ENCODE measurements at regions not wholly inside any gene's neighbourhood (a gene's known extent, or its start where the extent isn't known, plus 50 kb on each side); places are given as distances from the start of the nearest gene placed in this dataset.

DNA sequence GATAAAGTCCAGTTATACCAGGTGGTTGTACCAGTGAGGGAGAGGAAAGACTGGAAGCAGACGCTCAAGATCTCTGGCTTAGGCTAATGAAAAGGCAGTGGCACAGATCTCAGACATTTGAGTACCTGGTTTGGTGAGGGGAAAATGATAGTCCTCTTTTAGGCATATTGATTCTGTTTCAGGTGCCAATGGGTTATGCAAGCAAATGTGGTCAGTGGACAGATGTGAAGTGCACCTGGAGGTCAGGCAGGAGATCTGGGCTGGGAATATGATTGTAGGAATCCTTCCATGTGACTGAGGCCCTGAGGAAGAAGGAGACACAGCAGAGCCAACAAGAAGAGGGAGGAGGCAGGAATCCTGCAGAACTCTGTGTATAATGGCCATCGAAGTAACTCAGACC lies 63.7 kb upstream of the SMARCA2 start:
- TF ChIP-seq ZBTB7A (IDR thresholded peaks at IDR 0.05; ENCODE audit: low read depth) (no peak), CREB1 (IDR thresholded peaks at IDR 0.05; ENCODE audit: low read depth) (no peak), NFIC (IDR thresholded peaks at IDR 0.05) (no peak), EGR1 (IDR thresholded peaks at IDR 0.05) (no peak), CEBPB (IDR thresholded peaks at IDR 0.05) (no peak), TAF1 (IDR thresholded peaks at IDR 0.05; ENCODE audit: low read depth) (no peak), EP300 (IDR thresholded peaks at IDR 0.05; ENCODE audit: borderline replicate concordance) (no peak), TEAD4 (IDR thresholded peaks at IDR 0.05) (no peak), YY1 (IDR thresholded peaks at IDR 0.05; ENCODE audit: low read depth) (no peak), TCF12 (IDR thresholded peaks at IDR 0.05; ENCODE audit: low read depth) (no peak), FOXM1 (IDR thresholded peaks at IDR 0.05; ENCODE audit: borderline replicate concordance, low read depth) (no peak)
- TF ChIP-seq, protein P1, sequence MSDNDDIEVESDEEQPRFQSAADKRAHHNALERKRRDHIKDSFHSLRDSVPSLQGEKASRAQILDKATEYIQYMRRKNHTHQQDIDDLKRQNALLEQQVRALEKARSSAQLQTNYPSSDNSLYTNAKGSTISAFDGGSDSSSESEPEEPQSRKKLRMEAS (IDR thresholded peaks at IDR 0.05) = no peak
- TF ChIP-seq, protein P2, sequence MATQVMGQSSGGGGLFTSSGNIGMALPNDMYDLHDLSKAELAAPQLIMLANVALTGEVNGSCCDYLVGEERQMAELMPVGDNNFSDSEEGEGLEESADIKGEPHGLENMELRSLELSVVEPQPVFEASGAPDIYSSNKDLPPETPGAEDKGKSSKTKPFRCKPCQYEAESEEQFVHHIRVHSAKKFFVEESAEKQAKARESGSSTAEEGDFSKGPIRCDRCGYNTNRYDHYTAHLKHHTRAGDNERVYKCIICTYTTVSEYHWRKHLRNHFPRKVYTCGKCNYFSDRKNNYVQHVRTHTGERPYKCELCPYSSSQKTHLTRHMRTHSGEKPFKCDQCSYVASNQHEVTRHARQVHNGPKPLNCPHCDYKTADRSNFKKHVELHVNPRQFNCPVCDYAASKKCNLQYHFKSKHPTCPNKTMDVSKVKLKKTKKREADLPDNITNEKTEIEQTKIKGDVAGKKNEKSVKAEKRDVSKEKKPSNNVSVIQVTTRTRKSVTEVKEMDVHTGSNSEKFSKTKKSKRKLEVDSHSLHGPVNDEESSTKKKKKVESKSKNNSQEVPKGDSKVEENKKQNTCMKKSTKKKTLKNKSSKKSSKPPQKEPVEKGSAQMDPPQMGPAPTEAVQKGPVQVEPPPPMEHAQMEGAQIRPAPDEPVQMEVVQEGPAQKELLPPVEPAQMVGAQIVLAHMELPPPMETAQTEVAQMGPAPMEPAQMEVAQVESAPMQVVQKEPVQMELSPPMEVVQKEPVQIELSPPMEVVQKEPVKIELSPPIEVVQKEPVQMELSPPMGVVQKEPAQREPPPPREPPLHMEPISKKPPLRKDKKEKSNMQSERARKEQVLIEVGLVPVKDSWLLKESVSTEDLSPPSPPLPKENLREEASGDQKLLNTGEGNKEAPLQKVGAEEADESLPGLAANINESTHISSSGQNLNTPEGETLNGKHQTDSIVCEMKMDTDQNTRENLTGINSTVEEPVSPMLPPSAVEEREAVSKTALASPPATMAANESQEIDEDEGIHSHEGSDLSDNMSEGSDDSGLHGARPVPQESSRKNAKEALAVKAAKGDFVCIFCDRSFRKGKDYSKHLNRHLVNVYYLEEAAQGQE (IDR thresholded peaks at IDR 0.05; ENCODE audit: low read depth) = no peak

DNA sequence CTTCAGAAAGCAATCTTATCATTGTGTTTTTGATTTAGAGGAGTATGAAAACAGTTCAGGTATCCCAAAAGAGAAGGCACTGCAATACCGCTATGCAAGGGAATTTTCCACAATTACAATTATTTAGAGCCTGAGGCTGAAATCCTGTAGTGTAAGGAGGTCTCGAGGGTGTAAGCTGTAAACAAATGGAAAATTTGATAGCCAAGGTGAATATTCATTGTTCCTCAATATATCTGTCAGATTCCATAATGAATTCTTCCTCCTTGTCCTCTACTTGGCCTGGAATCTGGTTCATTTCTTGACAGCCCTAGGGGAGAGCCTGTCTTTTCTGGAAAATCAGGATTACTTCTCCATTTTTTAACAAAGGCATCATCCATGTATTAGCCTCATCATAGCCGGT lies 63.1 kb upstream of the SMARCA2 start:
- TF ChIP-seq FOXM1 (IDR thresholded peaks at IDR 0.05; ENCODE audit: borderline replicate concordance, low read depth) (no peak), YY1 (IDR thresholded peaks at IDR 0.05; ENCODE audit: low read depth) (no peak), EP300 (IDR thresholded peaks at IDR 0.05; ENCODE audit: borderline replicate concordance) (no peak), NFIC (IDR thresholded peaks at IDR 0.05) (no peak), CREB1 (IDR thresholded peaks at IDR 0.05; ENCODE audit: low read depth) (no peak), CEBPB (IDR thresholded peaks at IDR 0.05) (no peak), TCF12 (IDR thresholded peaks at IDR 0.05; ENCODE audit: low read depth) (no peak), RAD21 (IDR thresholded peaks at IDR 0.05; ENCODE audit: low read depth) (no peak)
- TF ChIP-seq, protein P2 (IDR thresholded peaks at IDR 0.05; ENCODE audit: low read depth) = no peak
- TF ChIP-seq, protein P1 (IDR thresholded peaks at IDR 0.05) = no peak

DNA sequence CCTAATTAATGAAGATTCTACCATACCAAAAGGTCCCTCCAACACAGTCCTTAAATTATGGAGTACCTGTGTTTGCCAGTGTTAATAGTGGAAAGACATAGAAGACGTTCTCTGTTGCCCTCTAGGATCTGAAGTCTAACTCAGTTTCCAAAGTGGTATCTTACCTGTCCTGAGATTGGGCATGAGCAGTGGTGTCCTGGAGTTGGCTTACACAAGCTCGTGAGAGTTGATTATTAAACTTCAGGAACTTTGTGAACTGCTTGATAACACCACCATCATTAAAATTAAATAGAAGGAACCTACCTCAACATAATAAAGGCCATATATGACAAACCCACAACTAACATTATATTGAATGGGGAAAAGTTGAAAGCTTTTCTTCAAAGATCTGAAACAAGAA lies 60.9 kb upstream of the SMARCA2 start:
- TF ChIP-seq EP300 (IDR thresholded peaks at IDR 0.05; ENCODE audit: borderline replicate concordance) (no peak), EGR1 (IDR thresholded peaks at IDR 0.05) (no peak), FOXM1 (IDR thresholded peaks at IDR 0.05; ENCODE audit: borderline replicate concordance, low read depth) (no peak), ZBTB7A (IDR thresholded peaks at IDR 0.05; ENCODE audit: low read depth) (no peak), TCF12 (IDR thresholded peaks at IDR 0.05; ENCODE audit: low read depth) (no peak), RAD21 (IDR thresholded peaks at IDR 0.05; ENCODE audit: low read depth) (no peak), CREB1 (IDR thresholded peaks at IDR 0.05; ENCODE audit: low read depth) (no peak), CEBPB (IDR thresholded peaks at IDR 0.05) (no peak), TAF1 (IDR thresholded peaks at IDR 0.05; ENCODE audit: low read depth) (no peak)
- TF ChIP-seq, protein P2 (IDR thresholded peaks at IDR 0.05; ENCODE audit: low read depth) = no peak
- TF ChIP-seq, protein P3, sequence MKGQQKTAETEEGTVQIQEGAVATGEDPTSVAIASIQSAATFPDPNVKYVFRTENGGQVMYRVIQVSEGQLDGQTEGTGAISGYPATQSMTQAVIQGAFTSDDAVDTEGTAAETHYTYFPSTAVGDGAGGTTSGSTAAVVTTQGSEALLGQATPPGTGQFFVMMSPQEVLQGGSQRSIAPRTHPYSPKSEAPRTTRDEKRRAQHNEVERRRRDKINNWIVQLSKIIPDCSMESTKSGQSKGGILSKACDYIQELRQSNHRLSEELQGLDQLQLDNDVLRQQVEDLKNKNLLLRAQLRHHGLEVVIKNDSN (IDR thresholded peaks at IDR 0.05) = no peak

DNA sequence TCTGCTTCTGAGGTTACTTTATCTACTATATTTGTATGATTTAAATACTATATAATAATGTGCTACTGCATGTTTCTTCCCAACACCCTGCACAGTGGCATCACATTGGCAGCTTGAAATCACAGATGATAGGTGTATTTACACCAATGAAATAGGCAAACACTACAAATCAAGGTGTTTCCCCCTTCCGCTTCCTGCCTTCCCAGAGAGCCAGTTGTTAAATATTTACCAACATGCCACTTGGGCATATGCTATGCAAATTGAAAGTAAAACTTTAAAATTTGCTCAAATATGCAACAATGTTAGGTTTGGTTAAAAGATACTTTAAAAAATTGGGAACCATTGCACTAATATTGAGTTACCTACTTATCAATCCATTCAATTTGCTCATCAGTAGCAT lies 58.2 kb upstream of the SMARCA2 start:
- TF ChIP-seq RAD21 (IDR thresholded peaks at IDR 0.05; ENCODE audit: low read depth) (no peak), NFIC (IDR thresholded peaks at IDR 0.05) (no peak), TAF1 (IDR thresholded peaks at IDR 0.05; ENCODE audit: low read depth) (no peak), YY1 (IDR thresholded peaks at IDR 0.05; ENCODE audit: low read depth) (no peak), EGR1 (IDR thresholded peaks at IDR 0.05) (no peak), ZBTB7A (IDR thresholded peaks at IDR 0.05; ENCODE audit: low read depth) (no peak), FOXM1 (IDR thresholded peaks at IDR 0.05; ENCODE audit: borderline replicate concordance, low read depth) (no peak), TEAD4 (IDR thresholded peaks at IDR 0.05) (no peak), CEBPB (IDR thresholded peaks at IDR 0.05) (no peak), EP300 (IDR thresholded peaks at IDR 0.05; ENCODE audit: borderline replicate concordance) (no peak)
- TF ChIP-seq, protein P2 (IDR thresholded peaks at IDR 0.05; ENCODE audit: low read depth) = no peak
- TF ChIP-seq, protein P3 (IDR thresholded peaks at IDR 0.05) = no peak
- TF ChIP-seq, protein P1 (IDR thresholded peaks at IDR 0.05) = no peak
